IMR-90 (cell line): ENCODE measurements at regions not wholly inside any gene's neighbourhood (a gene's known extent, or its start where the extent isn't known, plus 50 kb on each side); places are given as distances from the start of the nearest gene placed in this dataset.

ENCODE experiments used
- ATAC-seq: fragments of 200-7000 bp; cut with Tn5 transposase; 2 replicates; pipeline ENCODE4 v1.9.1; 2020; ENCODE audit warnings: low read depth, mild to moderate bottlenecking, moderate library complexity
- BruUV-seq: library from RNA; stranded (reverse); fragments of 400-500 nt; replicated peaks from 2 replicates; lab custom pipeline; 2021; lab: Mats Ljungman, UMichigan
- CTCF ChIA-PET: fragments of 300-600 bp; formaldehyde crosslinking; extraction: SDS; loops from one replicate; lab custom pipeline; 2021; ENCODE audit warnings: antibody characterized with exemption; lab: Yijun Ruan, JAX
- POLR2A ChIA-PET: fragments of 300-600 bp; sonication (Branson Sonifier 250); formaldehyde crosslinking; loops from one replicate; lab custom pipeline; 2022; ENCODE audit warnings: antibody characterized with exemption; ENCODE audit not compliant: unreplicated experiment; lab: Charles Lee
- DNase-seq: peaks from one replicate; pipeline ENCODE4 v3.0.0; 2013
- H2AFZ ChIP-seq: replicated peaks from 2 replicates; pipeline ENCODE3; 2013; ENCODE audit warnings: low read length, mild to moderate bottlenecking; ENCODE audit not compliant: poor library complexity
- H2AK5ac ChIP-seq: 2 replicates; pipeline ENCODE4 v1.6.1; 2013; ENCODE audit warnings: low read depth, low read length, inconsistent platforms
- H2AK9ac ChIP-seq: replicated peaks from 2 replicates; pipeline ENCODE3; 2013; ENCODE audit warnings: mild to moderate bottlenecking, low read depth, low read length, moderate library complexity; ENCODE audit not compliant: poor library complexity
- H2BK120ac ChIP-seq: 2 replicates; pipeline ENCODE4 v1.6.1; 2013; ENCODE audit warnings: low read depth, low read length, inconsistent platforms
- H2BK15ac ChIP-seq: 3 replicates; pipeline ENCODE4 v1.6.1; 2013; ENCODE audit warnings: low read depth, low read length, inconsistent platforms
- H2BK20ac ChIP-seq: 2 replicates; pipeline ENCODE4 v1.6.1; 2013; ENCODE audit warnings: low read depth, mild to moderate bottlenecking, inconsistent platforms, low read length, moderate library complexity
- H2BK5ac ChIP-seq: 2 replicates; pipeline ENCODE4 v1.6.1; 2013; ENCODE audit warnings: mild to moderate bottlenecking, low read depth, low read length, inconsistent platforms; ENCODE audit not compliant: poor library complexity, severe bottlenecking
- H3K14ac ChIP-seq: replicated peaks from 2 replicates; pipeline ENCODE4 v1.6.1; 2013; ENCODE audit warnings: low read depth, low read length, inconsistent platforms
- H3K18ac ChIP-seq: 2 replicates; pipeline ENCODE4 v1.6.1; 2013; ENCODE audit warnings: low read depth, low read length, control low read depth
- H3K23ac ChIP-seq: 2 replicates; pipeline ENCODE4 v1.6.1; 2013; ENCODE audit warnings: low read depth, low read length, inconsistent platforms
- H3K27ac ChIP-seq: 2 replicates; pipeline ENCODE4 v1.5.1; 2013; ENCODE audit warnings: mild to moderate bottlenecking, control low read depth, low read length; ENCODE audit not compliant: insufficient read depth
- H3K27me3 ChIP-seq: 2 replicates; pipeline ENCODE4 v1.6.1; 2013; ENCODE audit warnings: low read length; ENCODE audit not compliant: control insufficient read depth, insufficient read depth
- H3K36me3 ChIP-seq: 2 replicates; pipeline ENCODE4 v1.6.1; 2013; ENCODE audit warnings: low read length, mixed read lengths; ENCODE audit not compliant: control insufficient read depth, insufficient read depth
- H3K4ac ChIP-seq: 2 replicates; pipeline ENCODE4 v1.6.1; 2013; ENCODE audit warnings: low read depth, low read length, inconsistent platforms
- H3K4me1 ChIP-seq: 2 replicates; pipeline ENCODE4 v1.6.1; 2013; ENCODE audit warnings: low read length, mixed read lengths; ENCODE audit not compliant: control insufficient read depth, insufficient read depth
- H3K4me2 ChIP-seq: 2 replicates; pipeline ENCODE4 v1.6.1; 2013; ENCODE audit warnings: low read depth, mild to moderate bottlenecking, control low read depth, low read length, moderate library complexity
- H3K4me3 ChIP-seq: 2 replicates; pipeline ENCODE4 v1.5.1; 2013; ENCODE audit warnings: low read depth, mild to moderate bottlenecking, control low read depth, low read length, moderate library complexity; ENCODE audit not compliant: insufficient read depth
- H3K56ac ChIP-seq: 2 replicates; pipeline ENCODE4 v1.6.1; 2013; ENCODE audit warnings: low read length, inconsistent platforms; ENCODE audit not compliant: insufficient read depth; ENCODE audit errors: extremely low read depth
- H3K79me1 ChIP-seq, 2 experiments: 2 replicates each; pipeline ENCODE4 v1.6.1; 2013; ENCODE audit warnings: low read length in 2 of 2, inconsistent platforms in 1 of 2, low read depth in 1 of 2
- H3K9ac ChIP-seq: 2 replicates; pipeline ENCODE4 v1.6.1; 2013; ENCODE audit warnings: low read depth, low read length, control low read depth
- H3K9me1 ChIP-seq: 2 replicates; pipeline ENCODE4 v1.6.1; 2013; ENCODE audit warnings: low read length, inconsistent platforms; ENCODE audit not compliant: insufficient read depth
- H3K9me3 ChIP-seq: 2 replicates; pipeline ENCODE4 v1.6.1; 2013; ENCODE audit warnings: low read length; ENCODE audit not compliant: control insufficient read depth, insufficient read depth
- H4K20me1 ChIP-seq: 2 replicates; pipeline ENCODE4 v1.6.1; 2013; ENCODE audit warnings: low read length, inconsistent platforms; ENCODE audit not compliant: insufficient read depth
- H4K5ac ChIP-seq: 2 replicates; pipeline ENCODE4 v1.6.1; 2013; ENCODE audit warnings: mild to moderate bottlenecking, low read depth, low read length, control low read depth
- H4K8ac ChIP-seq, 2 experiments: 2 replicates each; pipeline ENCODE4 v1.6.1; 2013; ENCODE audit warnings: low read depth in 2 of 2, low read length in 2 of 2, control low read depth in 1 of 2, inconsistent platforms in 1 of 2
- H4K91ac ChIP-seq: 2 replicates; pipeline ENCODE4 v1.6.1; 2013; ENCODE audit warnings: low read depth, low read length, inconsistent platforms; ENCODE audit not compliant: insufficient read depth
- CEBPB ChIP-seq: IDR thresholded peaks from 2 replicates; pipeline ENCODE4 v1.6.1; 2012; ENCODE audit warnings: low read depth, low read length, improper control_type of control experiment
- CHD1 ChIP-seq: IDR thresholded peaks from 2 replicates; pipeline ENCODE4 v1.6.1; 2012; ENCODE audit warnings: low read depth, low read length, improper control_type of control experiment
- FOS ChIP-seq: fragments of 150-350 bp; IDR thresholded peaks from 2 replicates; pipeline ENCODE4 v1.6.1; 2016; ENCODE audit warnings: low read depth, low read length
- MAZ ChIP-seq: IDR thresholded peaks from 2 replicates; pipeline ENCODE4 v1.6.1; 2012; ENCODE audit warnings: low read depth, mild to moderate bottlenecking, low read length, improper control_type of control experiment, moderate library complexity, borderline replicate concordance
- MXI1 ChIP-seq: IDR thresholded peaks from 2 replicates; pipeline ENCODE4 v1.6.1; 2012; ENCODE audit warnings: low read depth, mild to moderate bottlenecking, low read length, moderate library complexity, borderline replicate concordance
- NFE2L2 ChIP-seq: fragments of 150-350 bp; IDR thresholded peaks from 2 replicates; pipeline ENCODE4 v1.6.1; 2016; ENCODE audit warnings: low read depth, mild to moderate bottlenecking, low read length
- RAD21 ChIP-seq: IDR thresholded peaks from 2 replicates; pipeline ENCODE4 v1.6.1; 2012; ENCODE audit warnings: low read length, improper control_type of control experiment
- WGBS, 2 experiments: methylation state at CpG; one replicate each; pipeline versions ENCODE4 v1.1.5 to v1.1.7; 2013; ENCODE audit warnings: missing lambda C conversion rate in 2 of 2; ENCODE audit not compliant: insufficient read length in 1 of 2; ENCODE audit errors: extremely low coverage in 2 of 2; 5-methylcytosine and 5-hydroxymethylcytosine counted together
- dilution Hi-C: fragments of 300-500 bp; cut with HindIII; formaldehyde crosslinking; loops from one replicate; pipeline ENCODE4 v1.14.3; 2018; ENCODE audit warnings: low sequenced_read_pairs; ENCODE audit not compliant: unreplicated experiment
- in situ Hi-C: fragments of 300-500 bp; cut with MboI; formaldehyde crosslinking; loops from 3 replicates; pipeline ENCODE4 v1.14.3; 2019; ENCODE audit warnings: low sequenced_read_pairs, inconsistent platforms, mixed read lengths
- intact Hi-C: fragments of 100-400 bp; cut with micrococcal nuclease; formaldehyde crosslinking; loops from 2 replicates; pipeline ENCODE4 v1.10.0; 2022

- Histone ChIP-seq H2AK9ac (no peak overlapping the region), H3K23ac (no peak overlapping the region), H3K4me1 (no peaks in the 10 kb centered on the region), H3K4ac (no peak overlapping the region), H2BK20ac (no peak overlapping the region), H2BK15ac (no peak overlapping the region), H2BK5ac (no peak overlapping the region), H3K27me3 (no peaks in the 10 kb centered on the region), H3K56ac (no peak overlapping the region), H2AFZ (no peak overlapping the region), H3K4me2 (no peak overlapping the region), H3K4me3 (no peak overlapping the region), H2AK5ac (no peak overlapping the region), H4K91ac (no peak overlapping the region), H3K9ac (no peak overlapping the region), H3K36me3 (no peaks in the 10 kb centered on the region), H4K8ac (no peak overlapping the region), H3K18ac (no peak overlapping the region), H2BK120ac (no peak overlapping the region), H3K9me3 (no peaks in the 10 kb centered on the region), H4K20me1 (no peaks in the 10 kb centered on the region), H3K14ac (no peak overlapping the region), H4K5ac (no peak overlapping the region), H3K9me1 (no peaks in the 10 kb centered on the region), H3K79me1 (no peaks in the 10 kb centered on the region), H3K27ac (no peak overlapping the region)
- POLR2A ChIA-PET = no interaction called here
- ATAC-seq (no peak), DNase-seq (no peak)
- dilution Hi-C loops (no loop called here), in situ Hi-C loops (no loop called here), intact Hi-C loops (no loop called here)
- no CpG with 5 or more reads among the region's 4 CpGs for WGBS, 2 experiments
- no TSS peak for BruUV-seq
- CTCF ChIA-PET = interaction anchor here (1.3 kb wide), 1 partner anchor 12 kb away, joined by 3 read pairs; no protein-coding TSS in a partner anchor
- TF ChIP-seq MXI1 (no peak), CHD1 (no peak), NFE2L2 (no peak), CEBPB (no peak), RAD21 (no peak), FOS (no peak), MAZ (no peak)
Measured at GRCh38 chr3:159378396-159379194, 576.7 kb downstream of the MFSD1 start.
